ENCODE measurements at regions not wholly inside any gene's neighbourhood (a gene's known extent, or its start where the extent isn't known, plus 50 kb on each side); places are given as distances from the start of the nearest gene placed in this dataset.

DNA sequence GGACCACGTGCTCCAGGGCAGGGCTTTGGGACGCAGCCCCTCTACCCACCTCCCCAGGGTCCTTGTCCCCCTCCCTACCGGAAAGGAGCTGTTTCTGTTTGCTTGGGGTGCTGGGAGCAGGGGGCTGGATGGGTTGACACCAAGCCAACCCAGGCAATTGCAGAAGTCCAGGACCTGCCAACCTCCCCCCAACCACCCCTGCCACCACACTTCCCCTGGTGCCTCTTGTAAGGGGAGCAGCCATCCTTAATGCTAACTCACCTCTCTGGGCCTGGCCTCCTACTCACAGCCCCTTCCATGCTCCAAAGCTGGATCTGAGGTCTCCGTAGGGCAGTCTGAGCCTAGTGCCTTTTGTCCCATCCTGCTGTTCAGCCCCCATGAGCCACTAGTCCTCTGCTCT is 631.9 kb downstream of the BCOR start:
- H3K4me3 ChIP-seq (ENCODE audit: low read length), result no peak overlapping the region
- no peak for DNase-seq (ENCODE audit: low read depth)
- TF ChIP-seq, protein P1, sequence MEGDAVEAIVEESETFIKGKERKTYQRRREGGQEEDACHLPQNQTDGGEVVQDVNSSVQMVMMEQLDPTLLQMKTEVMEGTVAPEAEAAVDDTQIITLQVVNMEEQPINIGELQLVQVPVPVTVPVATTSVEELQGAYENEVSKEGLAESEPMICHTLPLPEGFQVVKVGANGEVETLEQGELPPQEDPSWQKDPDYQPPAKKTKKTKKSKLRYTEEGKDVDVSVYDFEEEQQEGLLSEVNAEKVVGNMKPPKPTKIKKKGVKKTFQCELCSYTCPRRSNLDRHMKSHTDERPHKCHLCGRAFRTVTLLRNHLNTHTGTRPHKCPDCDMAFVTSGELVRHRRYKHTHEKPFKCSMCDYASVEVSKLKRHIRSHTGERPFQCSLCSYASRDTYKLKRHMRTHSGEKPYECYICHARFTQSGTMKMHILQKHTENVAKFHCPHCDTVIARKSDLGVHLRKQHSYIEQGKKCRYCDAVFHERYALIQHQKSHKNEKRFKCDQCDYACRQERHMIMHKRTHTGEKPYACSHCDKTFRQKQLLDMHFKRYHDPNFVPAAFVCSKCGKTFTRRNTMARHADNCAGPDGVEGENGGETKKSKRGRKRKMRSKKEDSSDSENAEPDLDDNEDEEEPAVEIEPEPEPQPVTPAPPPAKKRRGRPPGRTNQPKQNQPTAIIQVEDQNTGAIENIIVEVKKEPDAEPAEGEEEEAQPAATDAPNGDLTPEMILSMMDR (conservative IDR thresholded peaks at IDR 0.05; ENCODE audit: low read depth, low read length), result no peak

DNA sequence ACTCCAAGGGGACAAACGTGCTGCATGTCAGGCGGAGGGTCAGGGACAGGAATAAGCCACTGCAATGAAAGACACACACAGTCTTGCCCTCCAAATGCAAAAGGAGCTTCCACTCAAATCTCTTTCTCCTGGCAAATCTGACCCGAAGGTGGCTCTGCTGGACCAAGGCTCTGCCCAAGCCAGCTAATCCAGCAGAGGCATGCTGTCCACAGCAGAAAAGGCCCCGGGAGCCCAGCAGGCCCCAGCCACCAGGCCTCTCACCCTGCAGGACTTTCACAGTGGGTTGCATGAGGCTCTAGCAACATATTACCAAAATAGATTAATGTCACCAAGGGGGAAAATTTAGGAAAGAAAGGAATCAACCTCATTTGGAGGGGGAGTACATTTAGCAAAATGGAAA is 628.6 kb downstream of the BCOR start:
- H3K4me3 ChIP-seq (ENCODE audit: low read length), result no peak overlapping the region
- TF ChIP-seq, protein P1 (conservative IDR thresholded peaks at IDR 0.05; ENCODE audit: low read depth, low read length), result no peak
- no peak for DNase-seq (ENCODE audit: low read depth)

DNA sequence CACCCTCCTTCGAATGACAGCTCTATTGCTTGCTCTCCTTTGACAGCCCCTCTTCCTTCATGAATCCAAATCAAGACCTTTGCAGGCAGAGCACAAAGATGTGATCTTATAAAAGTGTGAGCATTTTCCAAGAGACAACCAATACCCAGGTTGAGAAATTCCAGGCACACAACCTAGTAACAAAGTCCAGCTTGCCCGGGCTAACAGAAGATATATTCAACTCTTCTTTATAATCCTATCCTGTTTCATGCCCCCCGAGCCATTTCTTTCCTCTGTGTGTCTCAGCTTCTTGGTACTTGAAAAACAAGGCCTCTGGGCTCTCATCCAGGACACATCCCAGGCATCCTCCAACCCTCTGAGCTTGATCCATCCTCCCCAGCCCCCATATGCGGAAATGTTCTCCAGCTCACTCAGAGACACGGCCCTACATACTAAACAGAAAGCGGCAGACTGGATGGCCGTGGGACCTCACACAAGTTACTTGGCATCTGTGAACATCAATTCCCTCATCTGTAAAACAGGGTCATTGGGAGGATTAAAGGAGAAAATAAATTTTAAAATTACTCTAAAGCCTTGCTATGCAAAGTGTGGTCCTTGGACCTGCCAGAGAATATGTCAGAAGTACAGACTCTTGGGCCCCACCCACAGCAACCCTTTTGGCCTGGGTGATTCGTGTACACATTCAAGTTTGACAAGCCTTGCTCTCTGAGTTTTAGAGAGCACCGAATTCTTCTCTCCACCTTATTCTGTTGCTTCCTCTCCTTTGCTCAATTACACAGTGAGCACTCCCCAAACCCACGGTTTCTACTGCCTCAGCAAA is 627.0 kb downstream of the BCOR start:
- H3K4me3 ChIP-seq (ENCODE audit: low read length), result no peak overlapping the region
- TF ChIP-seq, protein P1 (conservative IDR thresholded peaks at IDR 0.05; ENCODE audit: low read depth, low read length), result no peak
- DNase-seq (ENCODE audit: low read depth), result no peak

DNA sequence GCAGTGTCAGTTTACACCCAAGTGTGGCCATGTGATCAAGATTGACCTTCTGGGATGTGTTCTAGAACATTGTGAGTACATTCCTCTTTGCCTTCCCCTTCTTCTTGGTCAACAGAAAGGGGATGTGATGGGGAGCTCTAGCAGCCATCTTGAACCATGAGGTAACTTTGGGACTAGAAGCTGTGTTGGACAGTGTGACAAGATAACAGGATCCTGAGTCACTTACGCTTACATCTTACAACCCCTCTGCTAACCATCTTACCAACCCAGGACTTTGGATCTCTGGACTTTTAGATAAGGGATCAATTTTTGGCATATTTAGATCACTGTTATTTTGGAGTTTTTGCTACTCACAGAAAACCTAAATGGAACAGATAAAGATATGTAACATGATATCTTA is 625.6 kb downstream of the BCOR start:
- H3K4me3 ChIP-seq (ENCODE audit: low read length), result no peak overlapping the region
- TF ChIP-seq, protein P1 (conservative IDR thresholded peaks at IDR 0.05; ENCODE audit: low read depth, low read length), result no peak
- DNase-seq (ENCODE audit: low read depth), result no peak

DNA sequence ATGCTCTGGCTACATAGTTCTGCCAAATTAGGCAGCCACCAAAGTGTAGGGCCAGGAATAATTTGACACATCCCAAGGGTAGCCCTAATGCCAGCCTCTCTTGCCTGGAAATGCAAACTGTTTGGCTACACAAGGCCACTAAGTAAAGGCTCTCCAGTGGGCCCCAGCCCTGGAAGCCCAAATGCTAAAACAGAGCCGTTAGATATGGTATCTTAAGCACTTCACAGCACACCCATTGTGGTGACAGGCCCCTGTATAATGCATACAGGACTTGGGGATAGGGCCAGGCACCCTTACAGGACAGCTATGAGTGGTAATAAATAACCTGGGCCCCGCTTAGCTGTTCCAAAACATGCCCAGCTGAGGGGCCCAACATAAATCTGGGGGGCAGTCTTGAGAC is 623.9 kb downstream of the BCOR start:
- DNase-seq (ENCODE audit: low read depth), result no peak
- TF ChIP-seq, protein P1 (conservative IDR thresholded peaks at IDR 0.05; ENCODE audit: low read depth, low read length), result no peak
- H3K4me3 ChIP-seq (ENCODE audit: low read length), result no peak overlapping the region

DNA sequence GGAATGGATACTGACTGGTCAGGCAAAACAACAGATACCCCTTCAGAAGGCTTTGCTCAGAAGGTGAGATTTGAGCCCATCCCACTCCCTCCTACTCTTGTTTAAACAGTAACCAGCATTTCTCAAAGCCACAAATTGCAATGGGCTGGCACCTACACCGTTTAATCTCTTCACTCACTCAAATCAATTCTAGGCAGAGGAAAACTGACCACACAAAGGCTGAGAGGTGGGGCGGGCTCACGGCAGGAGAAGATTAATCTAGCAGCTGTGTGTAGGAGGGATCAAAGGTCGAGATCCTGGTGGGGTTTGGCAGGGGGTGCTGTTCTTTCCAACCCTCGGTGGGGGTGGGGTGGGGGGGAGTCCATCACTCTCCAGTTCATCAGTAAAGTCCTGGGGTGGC is 622.4 kb downstream of the BCOR start:
- no peak for DNase-seq (ENCODE audit: low read depth)

More for the DNA sequence above, 622.4 kb downstream of the BCOR start:
- no peak overlapping the region for H3K4me3 ChIP-seq (ENCODE audit: low read length)
- TF ChIP-seq, protein P1 (conservative IDR thresholded peaks at IDR 0.05; ENCODE audit: low read depth, low read length), result no peak
